ENCODE measurements at regions not wholly inside any gene's neighbourhood (a gene's known extent, or its start where the extent isn't known, plus 50 kb on each side); places are given as distances from the start of the nearest gene placed in this dataset.
A peak's percentile ranks its signal among the peaks of the same experiment; 100 is the strongest.

GRCh38 chr21:35142036-35142815, 93.1 kb upstream of the RUNX1 start:
- DNase-seq (ENCODE audit: low read depth in 2 of 2), result no peak

DNA sequence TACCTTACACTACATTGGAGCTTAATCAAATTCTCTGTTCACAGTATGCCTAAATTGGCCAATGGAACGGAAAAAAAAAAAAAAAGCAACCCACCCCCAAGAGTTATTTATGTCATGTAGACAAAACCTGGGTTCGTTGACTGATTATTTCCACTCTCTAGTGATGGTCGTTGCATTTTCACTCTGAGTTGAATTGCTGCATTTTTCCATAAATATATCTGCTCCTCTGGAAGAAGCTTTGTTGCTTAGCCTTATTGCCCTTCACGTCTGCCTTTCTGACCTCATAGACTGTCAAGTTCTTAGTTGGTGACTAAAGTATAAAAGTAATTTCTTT, 90.2 kb upstream of the RUNX1 start:
- DNase-seq (ENCODE audit: low read depth in 2 of 2), result no peak

GRCh38 chr21:35138665-35139381, 89.7 kb upstream of the RUNX1 start:
- DNase-seq (ENCODE audit: low read depth in 2 of 2), result peak in 1 of 2 donors; percentile 13

DNA sequence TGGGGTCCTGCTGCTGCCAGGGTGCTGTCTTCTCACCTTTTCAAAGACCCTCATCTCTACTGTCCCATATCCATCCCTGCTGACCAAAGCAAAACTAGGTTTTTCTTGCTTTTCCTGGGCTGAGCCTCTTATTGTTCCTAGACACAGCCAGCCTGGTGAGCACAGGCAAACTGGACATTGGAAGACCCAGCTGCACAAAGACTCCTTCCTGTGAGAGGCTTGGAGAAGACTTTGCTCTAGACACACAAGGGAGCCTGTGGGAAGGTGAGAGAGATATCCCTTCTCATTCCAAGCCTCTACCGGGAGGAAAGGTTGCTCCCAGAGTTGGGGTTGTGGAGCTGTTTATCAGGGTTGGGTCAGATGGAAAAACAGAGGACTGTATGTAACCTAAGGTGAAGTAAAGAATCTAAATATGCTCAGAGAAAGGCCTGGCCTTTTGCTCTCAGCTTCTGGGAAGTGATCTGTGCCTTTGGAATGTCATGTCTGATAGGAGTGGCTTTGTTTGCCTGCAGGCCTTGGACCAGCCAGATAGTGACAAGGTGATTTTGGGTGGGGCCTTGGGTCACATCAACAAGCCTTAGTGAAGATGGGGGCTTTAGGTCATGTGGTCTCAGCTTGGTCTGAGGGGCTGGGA, 87.6 kb upstream of the RUNX1 start:
- no peak for DNase-seq (ENCODE audit: low read depth in 2 of 2)

DNA sequence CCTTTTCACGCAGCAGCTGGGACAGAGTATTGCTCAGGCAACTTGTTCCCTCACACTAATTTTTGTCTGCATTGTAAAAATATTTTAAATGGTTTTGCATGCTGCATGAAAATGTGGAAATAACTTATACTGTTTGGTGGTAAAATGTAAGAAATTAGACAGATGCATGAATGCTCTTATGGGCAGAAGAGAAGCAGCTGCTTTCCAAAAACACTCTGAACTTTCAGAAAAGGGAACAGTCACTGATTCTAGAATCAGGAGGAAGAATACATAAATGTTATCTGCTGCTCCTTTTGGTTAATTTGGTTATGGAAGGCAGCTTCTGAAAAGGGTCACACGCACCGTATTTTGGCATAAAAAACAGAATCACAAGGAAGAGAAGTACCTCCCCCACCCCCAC, 87.0 kb upstream of the RUNX1 start:
- DNase-seq (ENCODE audit: low read depth in 2 of 2), result no peak

- no peak for DNase-seq (ENCODE audit: low read depth in 2 of 2)
Observed at GRCh38 chr21:35135481-35135880, 86.4 kb upstream of the RUNX1 start.

DNA sequence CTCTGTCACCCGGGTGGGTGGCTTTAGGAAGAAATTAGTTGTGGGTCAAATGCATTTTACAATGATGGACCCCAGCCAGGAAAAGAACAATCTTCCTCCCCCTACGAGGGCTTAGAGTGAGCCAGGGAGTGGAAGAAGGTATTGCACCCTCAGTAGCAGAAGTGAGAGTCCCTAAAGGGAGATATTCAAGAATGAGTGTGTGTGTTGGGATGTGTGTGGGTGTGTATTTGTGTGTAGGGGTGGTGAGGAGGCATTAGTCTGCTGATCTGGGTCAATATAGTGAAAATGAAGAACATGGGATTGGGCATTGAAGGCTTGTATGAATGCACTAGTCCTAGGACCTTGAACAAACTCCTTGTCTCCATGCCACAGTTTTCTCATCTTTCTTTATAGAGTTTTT, 85.2 kb upstream of the RUNX1 start:
- DNase-seq (ENCODE audit: low read depth in 2 of 2), result no peak

DNA sequence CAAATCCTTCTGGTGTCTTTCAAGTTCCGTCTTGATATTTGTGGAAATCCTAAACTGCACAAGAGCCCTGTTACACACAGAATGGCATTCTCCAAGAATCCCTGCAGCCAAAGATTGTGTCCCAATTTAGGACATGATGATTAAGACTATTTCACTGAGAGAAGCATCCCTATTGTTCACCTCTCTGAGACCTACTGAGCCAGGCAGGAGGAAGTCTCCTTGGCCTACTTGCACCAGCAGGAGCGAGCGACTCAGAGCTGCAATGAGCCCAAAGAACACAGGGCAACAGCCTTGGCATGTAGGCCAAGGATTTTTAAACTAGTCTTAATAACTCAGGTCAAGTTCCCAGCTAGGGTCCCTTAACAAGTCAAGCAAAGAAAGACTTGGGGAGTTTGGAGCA, 79.4 kb upstream of the RUNX1 start:
- no peak for DNase-seq (ENCODE audit: low read depth in 2 of 2)

- DNase-seq (ENCODE audit: low read depth in 2 of 2), result no peak
Observed at GRCh38 chr21:35127851-35128250, 78.7 kb upstream of the RUNX1 start.

- DNase-seq (ENCODE audit: low read depth in 2 of 2), result no peak
Observed at GRCh38 chr21:35127026-35127425, 77.9 kb upstream of the RUNX1 start.

GRCh38 chr21:35120631-35121180, 71.6 kb upstream of the RUNX1 start:
- DNase-seq (ENCODE audit: low read depth in 2 of 2), result no peak

DNA sequence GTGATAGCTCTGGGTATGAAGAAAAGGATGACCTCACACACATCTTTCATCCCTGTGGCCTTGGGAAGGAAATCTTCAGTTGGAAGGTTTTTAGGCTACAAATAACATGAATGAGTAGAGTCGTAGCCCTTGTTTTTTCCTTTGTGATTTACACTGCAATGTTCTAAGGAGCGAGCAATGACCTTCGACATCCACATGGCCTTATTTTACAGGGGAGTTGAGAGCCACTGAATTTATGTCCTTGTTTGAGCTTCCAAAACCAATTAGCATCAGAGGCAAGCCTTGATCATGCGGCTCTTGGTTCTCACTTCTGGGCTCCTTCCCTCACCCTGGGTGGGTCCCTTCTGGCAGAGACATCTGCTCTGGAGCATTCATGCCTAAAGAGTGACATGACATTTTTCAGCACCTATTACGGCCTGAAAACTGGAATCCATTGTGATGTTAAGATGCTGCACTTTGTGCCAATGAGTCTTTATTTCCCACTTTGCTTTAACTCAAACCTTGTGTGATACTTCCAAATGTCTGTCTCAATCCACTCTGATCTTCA, 70.5 kb upstream of the RUNX1 start:
- DNase-seq (ENCODE audit: low read depth in 2 of 2), result no peak

- DNase-seq (ENCODE audit: low read depth in 2 of 2), result no peak
Observed at GRCh38 chr21:35116777-35117176, 67.7 kb upstream of the RUNX1 start.

DNA sequence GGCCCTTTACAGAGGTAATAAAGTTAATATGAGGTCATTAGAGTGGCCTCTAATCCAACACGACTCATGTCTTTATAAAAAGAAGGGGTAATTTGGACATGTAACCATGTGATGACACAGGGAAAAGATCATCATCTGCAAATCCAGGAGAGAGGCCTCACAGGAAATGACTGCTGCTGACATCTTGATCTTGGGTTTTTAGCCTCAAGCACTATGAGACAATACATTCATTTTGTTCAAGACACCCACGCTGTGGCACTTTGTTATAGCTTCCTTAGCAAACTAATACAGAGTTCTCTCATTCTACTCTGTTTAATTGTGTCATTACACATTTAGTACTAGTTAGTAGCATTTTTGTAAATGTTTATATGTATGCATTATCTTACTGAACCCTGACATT, 64.0 kb upstream of the RUNX1 start:
- no peak for DNase-seq (ENCODE audit: low read depth in 2 of 2)

- DNase-seq (ENCODE audit: low read depth in 2 of 2), result no peak
Observed at GRCh38 chr21:35111321-35111930, 62.3 kb upstream of the RUNX1 start.

DNA sequence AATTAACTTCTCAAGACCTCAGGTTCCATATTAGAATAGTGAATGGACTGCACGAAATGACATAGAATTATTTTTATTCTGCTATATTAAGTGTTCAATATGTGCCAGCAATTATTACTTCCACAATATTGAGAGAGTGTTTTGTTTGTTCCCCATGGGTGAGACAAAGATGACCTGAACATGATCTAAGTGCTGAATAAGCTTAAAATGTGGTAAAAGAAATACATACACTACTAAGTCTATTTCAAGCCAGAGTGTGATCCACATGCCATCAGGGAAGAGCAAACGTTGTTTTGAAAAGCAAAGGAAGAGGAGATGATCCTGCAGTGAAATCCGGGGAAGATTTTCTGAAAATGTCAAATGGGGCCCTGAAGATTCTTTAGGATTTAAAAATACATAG, 59.8 kb upstream of the RUNX1 start:
- no peak for DNase-seq (ENCODE audit: low read depth in 2 of 2)

- DNase-seq (ENCODE audit: low read depth in 2 of 2), result no peak
Observed at GRCh38 chr21:35107520-35107919, 58.4 kb upstream of the RUNX1 start.

DNA sequence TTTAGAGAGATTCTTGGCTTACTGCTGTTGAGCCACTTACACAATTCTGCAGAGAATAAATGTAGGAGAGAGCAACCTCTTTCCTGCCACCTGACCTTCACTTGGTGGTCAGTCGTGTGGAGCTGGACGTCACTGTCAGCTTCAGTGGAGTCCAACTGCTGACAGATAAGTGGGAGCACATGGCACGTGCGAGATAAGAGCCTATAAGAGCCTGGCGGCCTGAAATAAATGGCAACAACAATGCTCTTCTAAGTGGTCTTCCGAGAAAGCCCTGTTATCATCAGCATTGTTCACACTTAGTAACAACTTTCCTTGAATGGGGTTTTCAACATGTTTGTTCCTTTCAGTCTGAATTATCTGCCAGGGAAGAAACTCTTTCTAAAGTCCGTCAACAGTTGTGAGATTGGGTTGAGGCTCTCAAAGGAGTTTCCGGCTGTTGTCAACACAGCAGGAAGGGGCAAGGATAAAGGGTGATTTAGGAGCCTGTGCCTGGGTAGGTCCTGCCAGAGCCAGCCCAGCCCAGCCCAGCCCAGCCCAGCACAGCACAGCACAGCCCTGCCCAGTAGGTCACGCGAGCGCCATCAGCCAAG, 57.2 kb upstream of the RUNX1 start:
- no peak for DNase-seq (ENCODE audit: low read depth in 2 of 2)

DNA sequence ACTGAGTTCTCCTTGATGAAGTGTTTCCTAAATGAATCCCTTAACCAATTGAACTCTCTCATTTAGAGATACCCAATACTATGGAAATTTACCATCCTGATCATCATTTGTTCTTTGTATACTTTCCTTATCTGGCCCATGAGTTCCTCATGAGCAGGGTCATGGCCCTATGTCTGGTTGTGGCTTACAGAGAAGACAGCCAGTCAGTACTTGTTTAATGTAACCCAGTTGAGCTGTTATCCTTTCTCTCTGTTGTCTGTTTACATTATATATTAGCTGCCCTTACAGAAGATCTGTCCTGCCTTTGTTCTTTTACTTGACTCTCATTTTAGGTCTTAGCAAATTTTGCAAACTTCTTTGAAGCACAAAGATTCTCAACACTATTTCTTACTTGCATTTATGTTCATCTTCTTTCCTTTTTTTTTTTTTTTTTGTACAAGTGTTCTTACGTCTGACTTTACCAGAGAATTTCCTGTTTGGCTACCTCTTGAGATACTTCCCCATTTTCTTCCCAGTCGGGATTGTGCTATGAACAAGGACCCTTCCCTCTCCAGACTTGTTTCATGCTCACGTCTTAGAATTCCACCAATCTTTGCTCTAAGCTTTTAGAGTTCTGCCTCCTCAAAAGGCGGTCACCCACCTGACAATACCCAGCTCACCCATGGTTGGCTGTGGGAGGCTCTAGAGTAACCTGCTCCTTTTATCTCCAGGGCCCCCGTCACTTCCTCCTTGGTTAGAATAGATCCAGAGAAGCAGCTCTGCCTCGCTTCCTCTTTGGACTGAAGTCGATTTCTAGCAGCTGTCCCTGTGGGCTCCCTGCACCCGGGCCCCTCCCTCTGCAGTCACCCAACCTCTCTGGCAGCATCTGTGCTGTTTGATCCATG, 53.6 kb upstream of the RUNX1 start:
- DNase-seq (ENCODE audit: low read depth in 2 of 2), result no peak

GRCh38 chr21:35100349-35100811, 51.3 kb upstream of the RUNX1 start:
- DNase-seq (ENCODE audit: low read depth in 2 of 2), result no peak

- no peak for DNase-seq (ENCODE audit: low read depth in 2 of 2)
Observed at GRCh38 chr21:35099310-35099709, 50.2 kb upstream of the RUNX1 start.

Measured in stimulated activated CD8-positive, alpha-beta memory T cell treated with anti-CD3 and anti-CD28 coated beads, Interleukin-7, amount 100 ng/mL, for 1 hour (primary cell).